ENCODE measurements at regions not wholly inside any gene's neighbourhood (a gene's known extent, or its start where the extent isn't known, plus 50 kb on each side); places are given as distances from the start of the nearest gene placed in this dataset.

DNA sequence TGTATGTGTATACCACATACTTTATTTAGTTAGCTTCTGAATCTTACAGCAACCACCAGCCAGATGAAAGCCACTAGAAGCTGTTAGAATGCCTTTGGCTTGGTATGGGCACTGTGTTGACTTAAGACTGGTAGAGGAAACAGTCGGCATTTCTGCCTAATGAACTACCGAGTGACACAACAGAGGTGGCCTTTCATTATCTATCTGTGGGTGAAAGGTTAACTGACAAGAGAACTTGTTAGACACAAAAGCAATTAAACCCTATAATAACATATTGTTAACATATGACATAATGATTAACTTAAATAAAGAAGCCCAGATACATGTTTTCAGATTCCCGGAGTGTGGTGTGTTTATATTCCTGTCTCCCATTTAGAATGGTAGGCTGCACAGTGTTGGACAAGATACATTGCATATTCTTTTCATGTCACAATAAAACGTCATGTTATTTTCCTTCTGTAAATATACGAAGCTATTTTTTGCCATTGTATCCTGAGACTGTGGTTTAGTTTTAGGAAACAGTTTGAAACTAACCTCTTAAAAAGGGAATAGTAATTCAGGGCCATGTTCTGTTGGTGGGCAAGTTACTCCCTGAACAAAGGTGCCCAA, 181.5 kb downstream of the SLIT2 start:
- Histone ChIP-seq H3K4me2 (ENCODE audit: low read length) (no peak overlapping the region), H3K36me3 (ENCODE audit: insufficient read depth, low read length) (no peaks in the 10 kb centered on the region), H3K79me2 (ENCODE audit: insufficient read depth, low read depth, low read length) (no peaks in the 10 kb centered on the region), H3K27ac (ENCODE audit: low read depth, low read length, poor library complexity, severe bottlenecking) (no peak overlapping the region), H3K4me1 (ENCODE audit: insufficient read depth, low read length, poor library complexity, severe bottlenecking) (no peaks in the 10 kb centered on the region), H2AFZ (ENCODE audit: low read length) (no peak overlapping the region), H3K9me2 (ENCODE audit: insufficient read depth, low read length) (no peaks in the 10 kb centered on the region), H4K20me1 (ENCODE audit: insufficient read depth, low read length) (no peaks in the 10 kb centered on the region), H3K4me3 (ENCODE audit: low read depth, low read length, poor library complexity, severe bottlenecking) (no peak overlapping the region), H3K9me3 (ENCODE audit: low read length) (no peaks in the 10 kb centered on the region)
- TF ChIP-seq, protein P1, sequence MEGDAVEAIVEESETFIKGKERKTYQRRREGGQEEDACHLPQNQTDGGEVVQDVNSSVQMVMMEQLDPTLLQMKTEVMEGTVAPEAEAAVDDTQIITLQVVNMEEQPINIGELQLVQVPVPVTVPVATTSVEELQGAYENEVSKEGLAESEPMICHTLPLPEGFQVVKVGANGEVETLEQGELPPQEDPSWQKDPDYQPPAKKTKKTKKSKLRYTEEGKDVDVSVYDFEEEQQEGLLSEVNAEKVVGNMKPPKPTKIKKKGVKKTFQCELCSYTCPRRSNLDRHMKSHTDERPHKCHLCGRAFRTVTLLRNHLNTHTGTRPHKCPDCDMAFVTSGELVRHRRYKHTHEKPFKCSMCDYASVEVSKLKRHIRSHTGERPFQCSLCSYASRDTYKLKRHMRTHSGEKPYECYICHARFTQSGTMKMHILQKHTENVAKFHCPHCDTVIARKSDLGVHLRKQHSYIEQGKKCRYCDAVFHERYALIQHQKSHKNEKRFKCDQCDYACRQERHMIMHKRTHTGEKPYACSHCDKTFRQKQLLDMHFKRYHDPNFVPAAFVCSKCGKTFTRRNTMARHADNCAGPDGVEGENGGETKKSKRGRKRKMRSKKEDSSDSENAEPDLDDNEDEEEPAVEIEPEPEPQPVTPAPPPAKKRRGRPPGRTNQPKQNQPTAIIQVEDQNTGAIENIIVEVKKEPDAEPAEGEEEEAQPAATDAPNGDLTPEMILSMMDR (conservative IDR thresholded peaks at IDR 0.05; ENCODE audit: low read length) = no peak
- no peak for TF ChIP-seq EZH2phosphoT487 (IDR thresholded peaks at IDR 0.05; ENCODE audit: borderline replicate concordance, low read depth, low read length)
- BruUV-seq (replicated peaks) = no TSS peak
- ChIA-PET POLR2A (interaction anchor here (0.7 kb wide), 1 partner anchor 13 kb away, joined by 3 read pairs; no protein-coding TSS in a partner anchor), CTCF (ENCODE audit: unreplicated experiment) (no interaction called here)
- DNase-seq (ENCODE audit: low spot score) = no peak
- intact Hi-C loops (cut with micrococcal nuclease; ENCODE audit: unreplicated experiment) = no loop called here

DNA sequence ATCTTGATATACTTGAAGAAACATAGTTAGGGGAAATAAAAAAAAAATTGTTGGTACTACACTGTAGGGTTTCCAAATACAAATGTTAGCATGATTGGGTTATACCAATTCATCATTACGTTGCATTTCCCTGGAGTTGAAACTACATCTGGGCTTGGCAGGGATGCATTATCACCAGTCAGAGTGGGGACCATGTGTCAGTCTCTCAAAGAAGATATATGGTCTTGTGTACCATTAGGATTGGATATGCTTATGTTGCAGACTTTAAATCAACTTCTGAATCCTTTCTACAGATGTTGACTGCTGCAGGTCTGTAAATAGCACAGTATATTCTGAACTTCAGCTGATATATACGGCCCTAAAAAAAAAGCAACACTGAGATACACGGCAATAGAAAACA, 188.5 kb downstream of the SLIT2 start:
- H3K4me2 ChIP-seq (ENCODE audit: low read length) = no peak overlapping the region
- TF ChIP-seq, protein P1 (conservative IDR thresholded peaks at IDR 0.05; ENCODE audit: low read length) = no peak
- TF ChIP-seq EZH2phosphoT487 (IDR thresholded peaks at IDR 0.05; ENCODE audit: borderline replicate concordance, low read depth, low read length) = no peak
- POLR2A ChIA-PET = no interaction called here
- H3K79me2 ChIP-seq (ENCODE audit: insufficient read depth, low read depth, low read length) = no peaks in the 10 kb centered on the region
- no peaks in the 10 kb centered on the region for H3K9me3 ChIP-seq (ENCODE audit: low read length)
- no TSS peak for BruUV-seq (replicated peaks)
- DNase-seq (ENCODE audit: low spot score) = no peak
- H3K36me3 ChIP-seq (ENCODE audit: insufficient read depth, low read length) = no peaks in the 10 kb centered on the region
- no peaks in the 10 kb centered on the region for H4K20me1 ChIP-seq (ENCODE audit: insufficient read depth, low read length)
- intact Hi-C loops (cut with micrococcal nuclease; ENCODE audit: unreplicated experiment) = no loop called here
- no peaks in the 10 kb centered on the region for H3K9me2 ChIP-seq (ENCODE audit: insufficient read depth, low read length)
- CTCF ChIA-PET (ENCODE audit: unreplicated experiment) = no interaction called here
- H3K4me3 ChIP-seq (ENCODE audit: low read depth, low read length, poor library complexity, severe bottlenecking) = no peak overlapping the region
- no peaks in the 10 kb centered on the region for H3K4me1 ChIP-seq (ENCODE audit: insufficient read depth, low read length, poor library complexity, severe bottlenecking)
- no peak overlapping the region for H2AFZ ChIP-seq (ENCODE audit: low read length)
- H3K27ac ChIP-seq (ENCODE audit: low read depth, low read length, poor library complexity, severe bottlenecking) = no peak overlapping the region

DNA sequence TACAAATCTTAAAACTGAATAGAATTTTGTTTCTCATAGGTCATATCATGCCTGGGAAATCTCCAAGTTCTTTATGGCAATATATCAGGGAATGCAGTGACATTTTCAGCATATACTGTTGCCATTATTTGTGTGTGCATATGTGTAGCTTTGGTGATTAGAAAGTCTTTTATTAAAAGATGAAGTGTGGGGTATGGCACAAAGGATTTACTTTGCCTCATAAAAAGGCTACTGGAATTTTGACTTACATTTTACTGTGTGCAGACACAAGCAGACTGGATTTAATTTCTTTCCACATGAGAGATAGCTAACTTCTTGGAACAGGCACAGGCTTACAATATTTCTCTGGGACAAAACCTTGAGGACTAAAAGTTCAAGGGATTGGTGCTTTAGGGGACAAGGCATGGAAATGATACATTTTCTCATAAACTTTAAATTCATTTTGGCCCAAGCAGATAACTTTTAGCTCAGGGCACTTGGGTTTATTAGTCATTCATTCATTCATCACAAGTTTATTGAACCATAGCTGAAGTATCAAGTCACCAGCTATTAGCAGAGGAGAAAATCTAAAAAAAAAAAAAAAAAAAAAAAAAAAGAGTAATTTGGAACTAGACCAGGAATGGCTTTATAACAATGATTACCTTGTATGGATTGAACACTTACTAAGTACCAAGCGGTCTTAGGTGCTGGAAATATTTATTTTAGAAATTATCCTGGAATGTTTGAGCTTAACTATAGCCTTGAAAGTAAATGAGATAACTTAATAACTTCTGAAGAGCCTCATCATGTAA, 191.5 kb downstream of the SLIT2 start:
- intact Hi-C loops (cut with micrococcal nuclease; ENCODE audit: unreplicated experiment) = no loop called here
- no peak overlapping the region for H3K4me3 ChIP-seq (ENCODE audit: low read depth, low read length, poor library complexity, severe bottlenecking)
- BruUV-seq (replicated peaks) = no TSS peak
- H3K27ac ChIP-seq (ENCODE audit: low read depth, low read length, poor library complexity, severe bottlenecking) = no peak overlapping the region
- H3K9me3 ChIP-seq (ENCODE audit: low read length) = no peaks in the 10 kb centered on the region
- no peak for TF ChIP-seq EZH2phosphoT487 (IDR thresholded peaks at IDR 0.05; ENCODE audit: borderline replicate concordance, low read depth, low read length)
- TF ChIP-seq, protein P1 (conservative IDR thresholded peaks at IDR 0.05; ENCODE audit: low read length) = no peak
- no peaks in the 10 kb centered on the region for H3K9me2 ChIP-seq (ENCODE audit: insufficient read depth, low read length)
- no peak overlapping the region for H2AFZ ChIP-seq (ENCODE audit: low read length)
- no peaks in the 10 kb centered on the region for H3K79me2 ChIP-seq (ENCODE audit: insufficient read depth, low read depth, low read length)
- no peaks in the 10 kb centered on the region for H4K20me1 ChIP-seq (ENCODE audit: insufficient read depth, low read length)
- ChIA-PET POLR2A (interaction anchor here (0.6 to 0.7 kb wide), 5 partner anchors 16 to 1022 kb away, joined by 3 to 9 read pairs (median 4); no protein-coding TSS in a partner anchor), CTCF (ENCODE audit: unreplicated experiment) (no interaction called here)
- H3K36me3 ChIP-seq (ENCODE audit: insufficient read depth, low read length) = no peaks in the 10 kb centered on the region
- H3K4me2 ChIP-seq (ENCODE audit: low read length) = no peak overlapping the region
- no peaks in the 10 kb centered on the region for H3K4me1 ChIP-seq (ENCODE audit: insufficient read depth, low read length, poor library complexity, severe bottlenecking)
- no peak for DNase-seq (ENCODE audit: low spot score)

Data from OCI-LY7 (cell line).